Erythroblast (primary cell): ENCODE measurements at regions not wholly inside any gene's neighbourhood (a gene's known extent, or its start where the extent isn't known, plus 50 kb on each side); places are given as distances from the start of the nearest gene placed in this dataset.

ENCODE experiments used
- GATA1 ChIP-seq: IDR thresholded peaks from 2 replicates; pipeline ENCODE4 v1.6.1; 2011; ENCODE audit warnings: low read depth, mild to moderate bottlenecking, control low read depth, low read length, moderate library complexity
- POLR2A ChIP-seq: IDR thresholded peaks from 2 replicates; pipeline ENCODE4 v1.6.1; 2011; ENCODE audit warnings: mild to moderate bottlenecking, low read length

DNA sequence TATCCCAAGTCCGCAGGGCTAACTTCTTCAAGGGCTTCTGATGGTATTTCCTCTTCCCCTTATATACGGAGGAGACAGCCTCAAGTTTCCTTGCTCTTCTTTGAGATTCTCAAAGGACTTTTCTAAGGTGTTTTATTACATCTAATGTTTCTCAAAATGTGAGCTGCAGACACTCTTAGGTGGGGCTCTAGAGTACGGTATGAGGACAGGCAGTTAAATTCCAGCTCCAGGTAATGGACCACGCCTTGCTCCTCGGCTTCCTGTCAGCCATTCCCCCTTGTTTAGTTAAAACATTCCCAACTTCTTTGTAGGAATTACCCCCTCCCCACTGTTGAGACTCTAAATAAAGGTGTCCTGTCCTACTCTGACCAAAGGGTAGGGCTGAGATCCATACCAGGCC lies 131.9 kb downstream of the IRS1 start:
- TF ChIP-seq POLR2A (no peak), GATA1 (no peak)
